COLO829 (cell line): ENCODE measurements at regions not wholly inside any gene's neighbourhood (a gene's known extent, or its start where the extent isn't known, plus 50 kb on each side); places are given as distances from the start of the nearest gene placed in this dataset.

Source experiments
- DNase-seq: peaks from one replicate; pipeline ENCODE4 v3.0.0; 2012; ENCODE audit warnings: low spot score

- DNase-seq, result no peak
Measured at GRCh38 chr9:99753436-99753835, 68.2 kb upstream of the NR4A3 start.

GRCh38 chr9:99760421-99760820 lies 61.3 kb upstream of the NR4A3 start:
- DNase-seq, result no peak

GRCh38 chr9:99762470-99762869 lies 59.2 kb upstream of the NR4A3 start:
- DNase-seq, result no peak
